K562 (cell line): ENCODE measurements at regions not wholly inside any gene's neighbourhood (a gene's known extent, or its start where the extent isn't known, plus 50 kb on each side); places are given as distances from the start of the nearest gene placed in this dataset.

Experiments used
- ATAC-seq: fragments of 200-7000 bp; cut with Tn5 transposase; 3 replicates; pipeline ENCODE4 v1.9.1; 2020; ENCODE audit warnings: moderate library complexity
- BruUV-seq: library from RNA; stranded (reverse); fragments of 400-500 nt; replicated peaks from 2 replicates; lab custom pipeline; 2021; lab: Mats Ljungman, UMichigan
- CTCF ChIA-PET: fragments of 300-600 bp; formaldehyde crosslinking; extraction: SDS; loops from one replicate; lab custom pipeline; 2021; ENCODE audit warnings: low intra/inter-chr PET ratio; lab: Yijun Ruan, JAX
- POLR2A ChIA-PET: fragments of 300-600, 350-650 bp; sonication (Branson Sonifier 250); formaldehyde crosslinking; extraction: SDS; loops from one replicate; lab custom pipeline; 2021; ENCODE audit warnings: antibody characterized with exemption, inconsistent platforms; lab: Yijun Ruan, JAX
- DNase-seq, 4 experiments: peaks; one replicate each; pipeline versions ENCODE4 v3.0.0 to v3.0.0-alpha.2; 2011 to 2018; ENCODE audit warnings: low spot score in 3 of 4, mixed read lengths in 3 of 4; ENCODE audit errors: extremely low read depth in 1 of 4
- FAIRE-seq: peaks from 2 replicates; lab custom pipeline; 2011; peaks lifted over from hg19 to GRCh38; lab: Jason Lieb, UNC
- H2AFZ ChIP-seq: 2 replicates; pipeline ENCODE4 v1.6.0; 2011; ENCODE audit warnings: low read depth, low read length, control low read depth, inconsistent platforms
- H3K27ac ChIP-seq: fragments of 200-600 bp; 3 replicates; pipeline ENCODE4 v1.8.0; 2011; ENCODE audit warnings: low read depth, mild to moderate bottlenecking, control low read depth, inconsistent platforms, low read length, moderate library complexity, mixed read lengths; ENCODE audit errors: extremely low read depth
- H3K27me3 ChIP-seq, 2 experiments: fragments of 300-600 bp in 1 of 2; 2 replicates in 1 of 2; 3 replicates in 1 of 2; pipeline versions ENCODE4 v1.6.0 to v1.8.0; 2011; ENCODE audit warnings: inconsistent platforms in 2 of 2, low read length in 2 of 2, mild to moderate bottlenecking in 1 of 2, mixed read lengths in 1 of 2, moderate library complexity in 1 of 2; ENCODE audit not compliant: control insufficient read depth in 2 of 2, insufficient read depth in 2 of 2
- H3K36me3 ChIP-seq: fragments of 300-600 bp; 3 replicates; pipeline ENCODE4 v1.8.0; 2011; ENCODE audit warnings: mild to moderate bottlenecking, low read length, inconsistent platforms; ENCODE audit not compliant: control insufficient read depth, insufficient read depth
- H3K4me1 ChIP-seq, 2 experiments: fragments of 200-600 bp in 1 of 2; replicated peaks in 1 of 2; 2 replicates in 1 of 2; 3 replicates in 1 of 2; pipeline versions ENCODE4 v1.5.1 to v1.8.0; 2011; ENCODE audit warnings: inconsistent platforms in 2 of 2, low read length in 2 of 2, mild to moderate bottlenecking in 1 of 2, mixed read lengths in 1 of 2, moderate library complexity in 1 of 2; ENCODE audit not compliant: control insufficient read depth in 2 of 2, insufficient read depth in 2 of 2
- H3K4me2 ChIP-seq: 2 replicates; pipeline ENCODE4 v1.6.1; 2011; ENCODE audit warnings: low read length, control low read depth, inconsistent platforms, mixed read lengths; ENCODE audit not compliant: insufficient read depth
- H3K4me3 ChIP-seq: fragments of 200-600 bp; sonication (generic), shearing (Covaris generic); 2 replicates; pipeline ENCODE4 v1.5.1; 2016; ENCODE audit warnings: control low read depth, inconsistent platforms
- H3K79me2 ChIP-seq: fragments of 200-600 bp; 3 replicates; pipeline ENCODE4 v1.8.0; 2011; ENCODE audit warnings: low read length, inconsistent platforms; ENCODE audit not compliant: control insufficient read depth, insufficient read depth
- H3K9ac ChIP-seq, 2 experiments: 2 replicates each; pipeline versions ENCODE4 v1.6.0 to v1.6.1; 2011; ENCODE audit warnings: low read depth in 2 of 2, low read length in 2 of 2, control low read depth in 1 of 2, inconsistent platforms in 1 of 2, mild to moderate bottlenecking in 1 of 2, mixed read lengths in 1 of 2; ENCODE audit not compliant: insufficient read depth in 1 of 2
- H3K9me1 ChIP-seq: one replicate; pipeline ENCODE4 v1.6.0; 2011; ENCODE audit warnings: inconsistent platforms, mild to moderate bottlenecking, low read length, moderate library complexity; ENCODE audit not compliant: control insufficient read depth, insufficient read depth
- H3K9me3 ChIP-seq: replicated peaks from 2 replicates; pipeline ENCODE4 v1.5.1; 2011; ENCODE audit warnings: low read depth, low read length, inconsistent platforms; ENCODE audit not compliant: control insufficient read depth, insufficient read depth
- H4K20me1 ChIP-seq: replicated peaks from 2 replicates; pipeline ENCODE4 v1.6.1; 2011; ENCODE audit warnings: low read length, inconsistent platforms, mixed read lengths; ENCODE audit not compliant: control insufficient read depth, insufficient read depth
- CHD2 ChIP-seq: IDR thresholded peaks from 2 replicates; pipeline ENCODE4 v1.6.1; 2011; ENCODE audit warnings: low read depth, low read length
- CTCF ChIP-seq, 3 experiments: IDR thresholded peaks in 2 of 3; conservative IDR thresholded peaks in 1 of 3; 2 replicates each; pipeline ENCODE4 v1.5.1; 2011 to 2012; ENCODE audit warnings: low read length in 3 of 3, mild to moderate bottlenecking in 3 of 3, control low read depth in 2 of 3, improper control_type of control experiment in 1 of 3, inconsistent platforms in 1 of 3, low read depth in 1 of 3, mixed read lengths in 1 of 3, moderate library complexity in 1 of 3; ENCODE audit not compliant: insufficient read depth in 2 of 3
- E2F4 ChIP-seq: sonication (generic); formaldehyde crosslinking; IDR thresholded peaks from 2 replicates; pipeline ENCODE4 v1.8.0; 2022; ENCODE audit warnings: mild to moderate bottlenecking, low read depth, missing genetic modification reagents
- KDM4B ChIP-seq, 2 experiments: fragments of 450-650 bp in 1 of 2; sonication (generic) in 1 of 2; IDR thresholded peaks; 2 replicates each; pipeline ENCODE4 v1.6.1; 2016 to 2017; ENCODE audit warnings: borderline replicate concordance in 2 of 2, antibody characterized with exemption in 1 of 2, low read depth in 1 of 2, mild to moderate bottlenecking in 1 of 2
- LCOR ChIP-seq: sonication (generic); formaldehyde crosslinking; IDR thresholded peaks from 2 replicates; pipeline ENCODE4 v1.8.0; 2022; ENCODE audit warnings: mild to moderate bottlenecking, missing genetic modification reagents
- SMARCB1 ChIP-seq: IDR thresholded peaks from 2 replicates; pipeline ENCODE4 v1.6.1; 2011; ENCODE audit warnings: improper control_type of control experiment, low read depth; ENCODE audit not compliant: insufficient read length
- TAL1 ChIP-seq: fragments of 450-650 bp; IDR thresholded peaks from 2 replicates; pipeline ENCODE4 v1.6.1; 2016; ENCODE audit warnings: mild to moderate bottlenecking
- ZNF655 ChIP-seq: fragments of 250-450 bp; sonication (Bioruptor Pico); IDR thresholded peaks from 2 replicates; pipeline ENCODE4 v1.5.0; 2021
- WGBS: fragments of 100-300 bp; shearing (Covaris generic); methylation state at CpG from one replicate; pipeline ENCODE4 v1.1.6; 2016; ENCODE audit warnings: low coverage, mixed read lengths; ENCODE audit not compliant: insufficient coverage; ENCODE audit errors: missing lambda C conversion rate; 5-methylcytosine and 5-hydroxymethylcytosine counted together
- in situ Hi-C: fragments of 300-500 bp; cut with MboI; formaldehyde crosslinking; loops from 4 replicates; pipeline ENCODE4 v1.15.0; 2018; ENCODE audit warnings: inconsistent platforms, mixed read lengths
- intact Hi-C: fragments of 100-400 bp; cut with micrococcal nuclease; formaldehyde crosslinking; loops from 2 replicates; pipeline ENCODE4 v1.14.2; 2022

- POLR2A ChIA-PET = no interaction called here
- FAIRE-seq = no peak
Measured at GRCh38 chr18:10217211-10217610, 237.2 kb upstream of the APCDD1 start.

More at GRCh38 chr18:10217211-10217610, 237.2 kb upstream of the APCDD1 start:
- H3K36me3 ChIP-seq = no peaks in the 10 kb centered on the region
- 0% methylated on average over 2 of the region's 2 CpGs for WGBS
- H3K4me2 ChIP-seq = no peak overlapping the region
- no peaks in the 10 kb centered on the region for H3K4me1 ChIP-seq
- no peak overlapping the region for H2AFZ ChIP-seq
- in situ Hi-C loops (no loop called here), intact Hi-C loops (no loop called here)
- DNase-seq (no peak), ATAC-seq (no peak)
- H3K9me3 ChIP-seq = no peaks in the 10 kb centered on the region
- H3K79me2 ChIP-seq = no peaks in the 10 kb centered on the region
- H3K9me1 ChIP-seq = no peaks in the 10 kb centered on the region
- TF ChIP-seq LCOR (CRISPR knock-in tag) (no peak), ZNF655 (no peak), CHD2 (no peak), SMARCB1 (no peak), TAL1 (no peak), KDM4B (IDR thresholded peaks at IDR 0.05; ENCODE audit: borderline replicate concordance in 2 of 2, low read depth in 1 of 2) (no peak), E2F4 (CRISPR knock-in tag) (no peak), CTCF (IDR thresholded peaks at IDR 0.05 in 2 of 3, conservative IDR thresholded peaks at IDR 0.05 in 1 of 3; ENCODE audit: insufficient read depth in 2 of 3, low read depth in 1 of 3, low read length in 3 of 3) (no peak)
- H4K20me1 ChIP-seq = no peaks in the 10 kb centered on the region
- no peak overlapping the region for H3K4me3 ChIP-seq
- CTCF ChIA-PET = no interaction called here
- H3K27ac ChIP-seq = no peak overlapping the region
- H3K27me3 ChIP-seq = no peaks in the 10 kb centered on the region
- no TSS peak for BruUV-seq
- H3K9ac ChIP-seq = no peak overlapping the region
